H9 (cell line): ENCODE measurements at regions not wholly inside any gene's neighbourhood (a gene's known extent, or its start where the extent isn't known, plus 50 kb on each side); places are given as distances from the start of the nearest gene placed in this dataset.

Source experiments
- DNase-seq: peaks from one replicate; pipeline ENCODE4 v3.0.0-alpha.2; 2017
- H2AFZ ChIP-seq: one replicate; pipeline ENCODE4 v1.6.1; 2013; ENCODE audit warnings: mild to moderate bottlenecking, low read length, control low read depth, moderate library complexity
- H2AK5ac ChIP-seq: 2 replicates; pipeline ENCODE4 v1.6.1; 2013; ENCODE audit warnings: low read length, control low read depth, mixed read lengths; ENCODE audit not compliant: insufficient read length
- H2BK120ac ChIP-seq: one replicate; pipeline ENCODE4 v1.6.1; 2013; ENCODE audit warnings: low read depth, mild to moderate bottlenecking, low read length, control low read depth, inconsistent platforms; ENCODE audit not compliant: poor library complexity, severe bottlenecking
- H2BK12ac ChIP-seq: 2 replicates; pipeline ENCODE4 v1.6.1; 2013; ENCODE audit warnings: low read length, control low read depth, mixed read lengths, low read depth; ENCODE audit not compliant: insufficient read length
- H2BK15ac ChIP-seq: 2 replicates; pipeline ENCODE4 v1.6.1; 2013; ENCODE audit warnings: low read depth, low read length, control low read depth
- H2BK20ac ChIP-seq: one replicate; pipeline ENCODE4 v1.6.1; 2013; ENCODE audit warnings: low read depth, mild to moderate bottlenecking, low read length, control low read depth, inconsistent platforms; ENCODE audit not compliant: poor library complexity, severe bottlenecking
- H2BK5ac ChIP-seq: 2 replicates; pipeline ENCODE4 v1.6.1; 2013; ENCODE audit warnings: low read length, control low read depth, mixed read lengths; ENCODE audit not compliant: insufficient read length
- H3K14ac ChIP-seq: 2 replicates; pipeline ENCODE4 v1.6.1; 2013; ENCODE audit warnings: low read length, control low read depth; ENCODE audit not compliant: insufficient read depth
- H3K18ac ChIP-seq: 2 replicates; pipeline ENCODE4 v1.6.1; 2013; ENCODE audit warnings: low read depth, mild to moderate bottlenecking, mixed read lengths, low read length, control low read depth; ENCODE audit not compliant: insufficient read length
- H3K23ac ChIP-seq: 2 replicates; pipeline ENCODE4 v1.6.1; 2013; ENCODE audit warnings: low read length, control low read depth, mixed read lengths, low read depth; ENCODE audit not compliant: insufficient read length
- H3K23me2 ChIP-seq: 2 replicates; pipeline ENCODE4 v1.6.1; 2013; ENCODE audit warnings: low read depth, mild to moderate bottlenecking, mixed read lengths, low read length, control low read depth; ENCODE audit not compliant: insufficient read length, poor library complexity, severe bottlenecking
- H3K27ac ChIP-seq: 2 replicates; pipeline ENCODE4 v1.5.1; 2013; ENCODE audit warnings: low read length, control low read depth, mixed read lengths, low read depth; ENCODE audit not compliant: insufficient read length
- H3K27me3 ChIP-seq: 2 replicates; pipeline ENCODE4 v1.6.1; 2013; ENCODE audit warnings: low read length, control low read depth, inconsistent platforms; ENCODE audit not compliant: insufficient read depth
- H3K4ac ChIP-seq: 2 replicates; pipeline ENCODE4 v1.6.1; 2013; ENCODE audit warnings: low read depth, mild to moderate bottlenecking, control low read depth, inconsistent platforms, low read length, moderate library complexity
- H3K4me1 ChIP-seq: 2 replicates; pipeline ENCODE4 v1.6.1; 2013; ENCODE audit warnings: low read length, control low read depth, inconsistent platforms; ENCODE audit not compliant: insufficient read depth
- H3K4me2 ChIP-seq: 2 replicates; pipeline ENCODE4 v1.6.1; 2013; ENCODE audit warnings: low read length, control low read depth, mixed read lengths; ENCODE audit not compliant: insufficient read length, insufficient read depth
- H3K56ac ChIP-seq: 2 replicates; pipeline ENCODE4 v1.6.1; 2013; ENCODE audit warnings: low read depth, mild to moderate bottlenecking, mixed read lengths, low read length, control low read depth; ENCODE audit not compliant: insufficient read length
- H3K79me1 ChIP-seq: 2 replicates; pipeline ENCODE4 v1.6.1; 2013; ENCODE audit warnings: low read depth, mild to moderate bottlenecking, moderate library complexity, low read length, control low read depth, inconsistent platforms; ENCODE audit not compliant: insufficient read depth, poor library complexity, severe bottlenecking
- H3K79me2 ChIP-seq: 2 replicates; pipeline ENCODE4 v1.6.1; 2013; ENCODE audit warnings: low read length, control low read depth, inconsistent platforms; ENCODE audit not compliant: insufficient read depth
- H3K9ac ChIP-seq: 2 replicates; pipeline ENCODE4 v1.6.1; 2013; ENCODE audit warnings: low read length, control low read depth, mixed read lengths; ENCODE audit not compliant: insufficient read length; ENCODE audit errors: extremely low read depth
- H3K9me3 ChIP-seq: one replicate; pipeline ENCODE4 v1.6.1; 2013; ENCODE audit warnings: low read depth, low read length, inconsistent platforms; ENCODE audit not compliant: control insufficient read depth
- H3T11ph ChIP-seq: one replicate; pipeline ENCODE4 v1.6.1; 2013; ENCODE audit warnings: mild to moderate bottlenecking, low read length, control low read depth, inconsistent platforms
- H4K20me1 ChIP-seq: one replicate; pipeline ENCODE4 v1.6.1; 2013; ENCODE audit not compliant: control insufficient read depth, insufficient read length, insufficient read depth
- H4K5ac ChIP-seq: 2 replicates; pipeline ENCODE4 v1.6.1; 2013; ENCODE audit warnings: low read depth, mild to moderate bottlenecking, mixed read lengths, low read length, control low read depth; ENCODE audit not compliant: insufficient read length
- H4K8ac ChIP-seq: replicated peaks from 2 replicates; pipeline ENCODE4 v1.6.1; 2013; ENCODE audit warnings: low read length, control low read depth, mixed read lengths, low read depth; ENCODE audit not compliant: insufficient read length
- H4K91ac ChIP-seq: 2 replicates; pipeline ENCODE4 v1.6.1; 2013; ENCODE audit warnings: low read depth, mild to moderate bottlenecking, moderate library complexity, mixed read lengths, low read length, control low read depth; ENCODE audit not compliant: insufficient read length
- H3K27ac Mint-ChIP-seq, 3 experiments: 2 replicates in 2 of 3; 3 replicates in 1 of 3; pipeline ENCODE4 v1.8.0; 2020 to 2021; ENCODE audit warnings: mixed read lengths in 3 of 3, mild to moderate bottlenecking in 1 of 3, moderate library complexity in 1 of 3
- H3K27me3 Mint-ChIP-seq: 2 replicates; pipeline ENCODE4 v1.8.0; 2021; ENCODE audit warnings: low read depth, mild to moderate bottlenecking, moderate library complexity, mixed read lengths
- H3K36me3 Mint-ChIP-seq, 3 experiments: 2 replicates in 2 of 3; 3 replicates in 1 of 3; pipeline ENCODE4 v1.8.0; 2020 to 2021; ENCODE audit warnings: low read depth in 3 of 3, mixed read lengths in 3 of 3; ENCODE audit not compliant: insufficient read depth in 1 of 3
- H3K4me1 Mint-ChIP-seq, 2 experiments: 2 replicates each; pipeline ENCODE4 v1.8.0; 2020; ENCODE audit warnings: mixed read lengths in 2 of 2
- H3K4me3 Mint-ChIP-seq, 2 experiments: 2 replicates in 1 of 2; 3 replicates in 1 of 2; pipeline ENCODE4 v1.8.0; 2020 to 2021; ENCODE audit warnings: mild to moderate bottlenecking in 2 of 2, mixed read lengths in 2 of 2, moderate library complexity in 1 of 2
- H3K9me3 Mint-ChIP-seq, 2 experiments: 2 replicates in 1 of 2; 3 replicates in 1 of 2; pipeline ENCODE4 v1.8.0; 2020; ENCODE audit warnings: mild to moderate bottlenecking in 2 of 2, mixed read lengths in 2 of 2, moderate library complexity in 1 of 2
- TF ChIP-seq, protein P1 (sequence below): fragments of 200-600 bp; sonication (generic); conservative IDR thresholded peaks from 3 replicates; pipeline ENCODE4 v1.8.0; 2021; ENCODE audit warnings: antibody characterized with exemption, mild to moderate bottlenecking

DNA sequence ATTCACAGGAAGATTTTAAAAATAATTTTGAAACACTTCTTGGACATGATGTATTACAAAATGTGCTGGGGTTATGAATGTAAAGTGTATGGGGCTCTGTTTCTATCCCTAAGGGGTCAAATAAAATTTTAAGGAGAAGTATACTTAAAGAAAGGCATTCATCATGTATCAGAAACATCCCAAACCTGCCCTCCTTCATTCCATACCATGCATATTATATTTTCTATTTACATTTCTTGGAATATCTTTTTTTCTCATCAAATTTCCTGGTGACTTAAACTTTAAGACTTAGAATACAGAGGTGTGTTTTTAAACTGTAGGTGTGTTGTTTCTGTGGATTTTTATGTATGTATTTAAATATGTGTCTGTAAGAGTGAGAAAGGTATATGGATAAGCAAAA, 96.1 kb upstream of the ADAMTS19 start:
- H3K23me2 ChIP-seq, result no peaks in the 10 kb centered on the region
- no peak overlapping the region for H3T11ph ChIP-seq
- H4K91ac ChIP-seq, result no peak overlapping the region
- no peak overlapping the region for H3K18ac ChIP-seq
- no peak overlapping the region for H2BK12ac ChIP-seq
- no peak overlapping the region for H4K5ac ChIP-seq
- Mint-ChIP-seq H3K27me3 (no peaks in the 10 kb centered on the region), H3K4me1 (no peaks in the 10 kb centered on the region), H3K9me3 (peaks cover 8 to 9% of the 10 kb centered on the region in 2 experiments), H3K27ac (no peak overlapping the region), H3K36me3 (peaks cover 0 to 9% (median 3%) of the 10 kb centered on the region in 3 experiments; a peak in 5 of 7 replicates), H3K4me3 (no peak overlapping the region)
- no peak overlapping the region for H2BK20ac ChIP-seq
- H3K9me3 ChIP-seq, result no peaks in the 10 kb centered on the region
- H2AFZ ChIP-seq, result no peak overlapping the region
- no peaks in the 10 kb centered on the region for H3K79me1 ChIP-seq
- H3K79me2 ChIP-seq, result no peaks in the 10 kb centered on the region
- no peak overlapping the region for H2BK5ac ChIP-seq
- DNase-seq, result no peak
- H2BK120ac ChIP-seq, result no peak overlapping the region
- H3K23ac ChIP-seq, result no peak overlapping the region
- no peak overlapping the region for H3K4ac ChIP-seq
- TF ChIP-seq, protein P1, sequence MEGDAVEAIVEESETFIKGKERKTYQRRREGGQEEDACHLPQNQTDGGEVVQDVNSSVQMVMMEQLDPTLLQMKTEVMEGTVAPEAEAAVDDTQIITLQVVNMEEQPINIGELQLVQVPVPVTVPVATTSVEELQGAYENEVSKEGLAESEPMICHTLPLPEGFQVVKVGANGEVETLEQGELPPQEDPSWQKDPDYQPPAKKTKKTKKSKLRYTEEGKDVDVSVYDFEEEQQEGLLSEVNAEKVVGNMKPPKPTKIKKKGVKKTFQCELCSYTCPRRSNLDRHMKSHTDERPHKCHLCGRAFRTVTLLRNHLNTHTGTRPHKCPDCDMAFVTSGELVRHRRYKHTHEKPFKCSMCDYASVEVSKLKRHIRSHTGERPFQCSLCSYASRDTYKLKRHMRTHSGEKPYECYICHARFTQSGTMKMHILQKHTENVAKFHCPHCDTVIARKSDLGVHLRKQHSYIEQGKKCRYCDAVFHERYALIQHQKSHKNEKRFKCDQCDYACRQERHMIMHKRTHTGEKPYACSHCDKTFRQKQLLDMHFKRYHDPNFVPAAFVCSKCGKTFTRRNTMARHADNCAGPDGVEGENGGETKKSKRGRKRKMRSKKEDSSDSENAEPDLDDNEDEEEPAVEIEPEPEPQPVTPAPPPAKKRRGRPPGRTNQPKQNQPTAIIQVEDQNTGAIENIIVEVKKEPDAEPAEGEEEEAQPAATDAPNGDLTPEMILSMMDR, result no peak
- H4K20me1 ChIP-seq, result no peaks in the 10 kb centered on the region
- no peak overlapping the region for H2AK5ac ChIP-seq
- no peak overlapping the region for H4K8ac ChIP-seq
- H3K56ac ChIP-seq, result no peak overlapping the region
- no peak overlapping the region for H3K14ac ChIP-seq
- H3K27ac ChIP-seq, result no peak overlapping the region
- no peaks in the 10 kb centered on the region for H3K4me1 ChIP-seq
- no peak overlapping the region for H3K4me2 ChIP-seq
- H3K9ac ChIP-seq, result no peak overlapping the region
- no peaks in the 10 kb centered on the region for H3K27me3 ChIP-seq
- no peak overlapping the region for H2BK15ac ChIP-seq
